GM12878 (cell line): ENCODE measurements at regions not wholly inside any gene's neighbourhood (a gene's known extent, or its start where the extent isn't known, plus 50 kb on each side); places are given as distances from the start of the nearest gene placed in this dataset.

Source experiments
- ATAC-seq: fragments of 200-7000 bp; cut with Tn5 transposase; 3 replicates; pipeline ENCODE4 v1.9.1; 2020; ENCODE audit warnings: mild to moderate bottlenecking, moderate library complexity
- BruUV-seq: library from RNA; stranded (reverse); fragments of 400-500 nt; replicated peaks from 2 replicates; lab custom pipeline; 2021; lab: Mats Ljungman, UMichigan
- CTCF ChIA-PET: fragments of 300-600 bp; sonication (Branson Sonifier 250); formaldehyde crosslinking; extraction: SDS; loops from one replicate; lab custom pipeline; 2021; ENCODE audit warnings: inconsistent platforms; lab: Yijun Ruan, JAX
- POLR2A ChIA-PET: fragments of 350-600 bp; formaldehyde crosslinking; extraction: SDS; loops from one replicate; lab custom pipeline; 2021; ENCODE audit warnings: inconsistent platforms; lab: Charles Lee
- RAD21 ChIA-PET: fragments of 300-600 bp; sonication (Branson Sonifier 250); formaldehyde crosslinking; loops from one replicate; lab custom pipeline; 2023; ENCODE audit warnings: antibody characterized with exemption; ENCODE audit not compliant: unreplicated experiment; lab: Charles Lee
- SMC1A ChIA-PET: fragments of 300-600 bp; sonication (Branson Sonifier 250); formaldehyde crosslinking; loops from one replicate; lab custom pipeline; 2023; ENCODE audit not compliant: unreplicated experiment, uncharacterized antibody; lab: Charles Lee
- DNase-seq: peaks from one replicate; pipeline ENCODE4 v3.0.0-alpha.2; 2011; ENCODE audit warnings: low read depth, low spot score
- FAIRE-seq: peaks from 3 replicates; lab custom pipeline; 2011; peaks lifted over from hg19 to GRCh38; lab: Jason Lieb, UNC
- H2AFZ ChIP-seq: 2 replicates; pipeline ENCODE4 v1.6.0; 2011; ENCODE audit warnings: low read depth, low read length, control low read depth; ENCODE audit not compliant: control insufficient read depth
- H3K27ac ChIP-seq: 2 replicates; pipeline ENCODE4 v1.5.1; 2011; ENCODE audit warnings: control low read depth; ENCODE audit not compliant: control insufficient read depth, insufficient read depth
- H3K27me3 ChIP-seq, 2 experiments: replicated peaks in 1 of 2; 2 replicates each; pipeline versions ENCODE4 v1.6.0 to v1.6.1; 2011; ENCODE audit warnings: low read length in 1 of 2; ENCODE audit not compliant: control insufficient read depth in 2 of 2, insufficient read depth in 2 of 2
- H3K36me3 ChIP-seq, 2 experiments: 2 replicates each; pipeline ENCODE4 v1.5.1; 2011; ENCODE audit warnings: low read length in 1 of 2; ENCODE audit not compliant: control insufficient read depth in 2 of 2, insufficient read depth in 2 of 2
- H3K4me1 ChIP-seq: 2 replicates; pipeline ENCODE4 v1.6.1; 2011; ENCODE audit warnings: mild to moderate bottlenecking, low read length, moderate library complexity, mixed read lengths; ENCODE audit not compliant: control insufficient read depth, insufficient read depth
- H3K4me2 ChIP-seq: 2 replicates; pipeline ENCODE4 v1.6.0; 2011; ENCODE audit warnings: control low read depth; ENCODE audit not compliant: control insufficient read depth, insufficient read depth
- H3K4me3 ChIP-seq: fragments of 200-600 bp; sonication (generic); 2 replicates; pipeline ENCODE4 v1.5.1; 2016
- H3K79me2 ChIP-seq: 2 replicates; pipeline ENCODE4 v1.6.0; 2011; ENCODE audit warnings: low read length; ENCODE audit not compliant: control insufficient read depth, insufficient read depth
- H3K9ac ChIP-seq: 2 replicates; pipeline ENCODE4 v1.8.0; 2011; ENCODE audit warnings: low read length, control low read depth, mixed read lengths; ENCODE audit not compliant: control insufficient read depth, insufficient read depth
- H3K9me3 ChIP-seq: replicated peaks from 3 replicates; pipeline ENCODE4 v1.5.1; 2011; ENCODE audit warnings: mild to moderate bottlenecking, low read length; ENCODE audit not compliant: control insufficient read depth, insufficient read depth
- H4K20me1 ChIP-seq: 2 replicates; pipeline ENCODE4 v1.6.0; 2011; ENCODE audit not compliant: control insufficient read depth, insufficient read depth
- ASH2L ChIP-seq: fragments of 300-600, 200-600 bp; sonication (generic); IDR thresholded peaks from 2 replicates; pipeline ENCODE4 v1.6.1; 2017; ENCODE audit warnings: low read depth, mild to moderate bottlenecking, borderline replicate concordance
- BMI1 ChIP-seq: fragments of 450-650 bp; IDR thresholded peaks from 2 replicates; pipeline ENCODE4 v1.6.1; 2016; ENCODE audit warnings: mild to moderate bottlenecking, moderate library complexity, borderline replicate concordance
- CEBPB ChIP-seq, 2 experiments: fragments of 150-350 bp in 1 of 2; IDR thresholded peaks; 2 replicates each; pipeline ENCODE4 v1.6.1; 2012 to 2014; ENCODE audit warnings: low read depth in 2 of 2, low read length in 2 of 2, borderline replicate concordance in 1 of 2, inconsistent platforms in 1 of 2
- GABPA ChIP-seq: IDR thresholded peaks from 2 replicates; pipeline ENCODE4 v1.6.1; 2014; ENCODE audit warnings: antibody characterized with exemption, low read depth, mild to moderate bottlenecking, inconsistent platforms
- HDAC2 ChIP-seq: fragments of 200-600 bp; sonication (generic); IDR thresholded peaks from 2 replicates; pipeline ENCODE4 v1.6.1; 2017
- JUNB ChIP-seq: IDR thresholded peaks from 2 replicates; pipeline ENCODE4 v1.6.1; 2016; ENCODE audit warnings: antibody characterized with exemption, mild to moderate bottlenecking
- MTA2 ChIP-seq: fragments of 450-650 bp; IDR thresholded peaks from 2 replicates; pipeline ENCODE4 v1.6.1; 2016; ENCODE audit warnings: low read depth, mild to moderate bottlenecking, moderate library complexity
- PAX8 ChIP-seq: fragments of 450-650 bp; IDR thresholded peaks from 2 replicates; pipeline ENCODE4 v1.6.1; 2017; ENCODE audit warnings: mild to moderate bottlenecking, moderate library complexity
- RAD51 ChIP-seq: fragments of 450-650 bp; IDR thresholded peaks from 2 replicates; pipeline ENCODE4 v1.6.1; 2016; ENCODE audit warnings: moderate library complexity, mild to moderate bottlenecking, inconsistent platforms
- RCOR1 ChIP-seq: conservative IDR thresholded peaks from 2 replicates; pipeline ENCODE4 v1.6.1; 2012; ENCODE audit warnings: low read depth, low read length, improper control_type of control experiment
- RELA ChIP-seq: fragments of 450-650 bp; IDR thresholded peaks from 2 replicates; pipeline ENCODE4 v1.8.0; 2014; ENCODE audit warnings: borderline replicate concordance; ENCODE audit not compliant: partially characterized antibody
- RFX5 ChIP-seq: IDR thresholded peaks from 2 replicates; pipeline ENCODE4 v1.6.1; 2011; ENCODE audit warnings: low read depth, low read length, improper control_type of control experiment
- SMAD1 ChIP-seq: fragments of 450-650 bp; IDR thresholded peaks from 2 replicates; pipeline ENCODE4 v1.6.1; 2018; ENCODE audit warnings: mild to moderate bottlenecking, low read depth; ENCODE audit not compliant: partially characterized antibody
- WGBS: methylation state at CpG from one replicate; pipeline ENCODE4 v1.1.6; 2016; ENCODE audit warnings: low lambda C conversion rate; ENCODE audit not compliant: insufficient replicate concordance, insufficient coverage; ENCODE audit errors: missing lambda C conversion rate; 5-methylcytosine and 5-hydroxymethylcytosine counted together
- in situ Hi-C: fragments of 300-500 bp; cut with MboI; formaldehyde crosslinking; loops from 9 replicates; pipeline ENCODE4 v1.14.3; 2018; ENCODE audit warnings: mixed read lengths
- intact Hi-C: fragments of 100-400 bp; cut with micrococcal nuclease; formaldehyde crosslinking; loops from one replicate; pipeline ENCODE4 v1.14.2; 2022; ENCODE audit not compliant: unreplicated experiment
- TF ChIP-seq, protein P1 (sequence below): fragments of 450-650 bp; IDR thresholded peaks from 2 replicates; pipeline ENCODE4 v1.6.1; 2014; ENCODE audit warnings: mild to moderate bottlenecking
- TF ChIP-seq, protein P2 (sequence below): IDR thresholded peaks from 2 replicates; pipeline ENCODE4 v1.6.1; 2012; ENCODE audit warnings: low read depth, low read length, improper control_type of control experiment
- TF ChIP-seq, protein P3 (sequence below): fragments of 450-650 bp; IDR thresholded peaks from 2 replicates; pipeline ENCODE4 v1.6.1; 2016; ENCODE audit warnings: mild to moderate bottlenecking

DNA sequence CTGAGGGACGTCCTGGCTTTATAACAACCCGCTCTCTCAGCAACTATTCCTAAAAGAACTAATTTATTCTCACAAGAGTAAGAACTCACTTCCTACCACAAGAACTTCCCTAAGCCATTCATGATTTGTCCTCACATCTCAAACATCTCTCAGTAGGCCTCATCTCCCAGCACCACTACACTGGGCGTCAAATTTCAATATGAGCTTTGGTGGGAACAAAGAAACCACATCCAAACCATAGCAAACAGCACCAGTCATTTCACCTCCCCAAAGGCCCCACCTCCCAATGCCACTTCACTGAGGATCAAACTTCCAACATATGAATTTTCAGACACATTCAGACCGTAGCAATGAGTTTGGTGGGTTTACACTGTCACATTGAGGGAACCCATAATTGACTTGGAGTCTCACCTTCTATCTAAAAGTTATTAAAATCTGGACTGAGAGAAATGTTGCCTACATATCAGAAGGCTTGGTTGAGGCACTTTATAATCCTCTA is 116.4 kb upstream of the AGBL1 start:
- H3K4me1 ChIP-seq: no peaks in the 10 kb centered on the region
- no peak overlapping the region for H3K9ac ChIP-seq
- BruUV-seq: no TSS peak
- 50% methylated on average over 4 of the region's 4 CpGs for WGBS
- POLR2A ChIA-PET: no interaction called here
- H3K4me3 ChIP-seq: no peak overlapping the region
- FAIRE-seq (no peak), ATAC-seq (no peak), DNase-seq (no peak)
- TF ChIP-seq GABPA: no peak
- no peak for TF ChIP-seq BMI1
- no peak for TF ChIP-seq RELA
- TF ChIP-seq RAD51: no peak
- TF ChIP-seq SMAD1: no peak
- no peak for TF ChIP-seq MTA2
- TF ChIP-seq, protein P1, sequence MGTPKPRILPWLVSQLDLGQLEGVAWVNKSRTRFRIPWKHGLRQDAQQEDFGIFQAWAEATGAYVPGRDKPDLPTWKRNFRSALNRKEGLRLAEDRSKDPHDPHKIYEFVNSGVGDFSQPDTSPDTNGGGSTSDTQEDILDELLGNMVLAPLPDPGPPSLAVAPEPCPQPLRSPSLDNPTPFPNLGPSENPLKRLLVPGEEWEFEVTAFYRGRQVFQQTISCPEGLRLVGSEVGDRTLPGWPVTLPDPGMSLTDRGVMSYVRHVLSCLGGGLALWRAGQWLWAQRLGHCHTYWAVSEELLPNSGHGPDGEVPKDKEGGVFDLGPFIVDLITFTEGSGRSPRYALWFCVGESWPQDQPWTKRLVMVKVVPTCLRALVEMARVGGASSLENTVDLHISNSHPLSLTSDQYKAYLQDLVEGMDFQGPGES: no peak
- no peak for TF ChIP-seq PAX8
- TF ChIP-seq, protein P2, sequence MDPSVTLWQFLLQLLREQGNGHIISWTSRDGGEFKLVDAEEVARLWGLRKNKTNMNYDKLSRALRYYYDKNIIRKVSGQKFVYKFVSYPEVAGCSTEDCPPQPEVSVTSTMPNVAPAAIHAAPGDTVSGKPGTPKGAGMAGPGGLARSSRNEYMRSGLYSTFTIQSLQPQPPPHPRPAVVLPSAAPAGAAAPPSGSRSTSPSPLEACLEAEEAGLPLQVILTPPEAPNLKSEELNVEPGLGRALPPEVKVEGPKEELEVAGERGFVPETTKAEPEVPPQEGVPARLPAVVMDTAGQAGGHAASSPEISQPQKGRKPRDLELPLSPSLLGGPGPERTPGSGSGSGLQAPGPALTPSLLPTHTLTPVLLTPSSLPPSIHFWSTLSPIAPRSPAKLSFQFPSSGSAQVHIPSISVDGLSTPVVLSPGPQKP: no peak
- TF ChIP-seq, protein P3, sequence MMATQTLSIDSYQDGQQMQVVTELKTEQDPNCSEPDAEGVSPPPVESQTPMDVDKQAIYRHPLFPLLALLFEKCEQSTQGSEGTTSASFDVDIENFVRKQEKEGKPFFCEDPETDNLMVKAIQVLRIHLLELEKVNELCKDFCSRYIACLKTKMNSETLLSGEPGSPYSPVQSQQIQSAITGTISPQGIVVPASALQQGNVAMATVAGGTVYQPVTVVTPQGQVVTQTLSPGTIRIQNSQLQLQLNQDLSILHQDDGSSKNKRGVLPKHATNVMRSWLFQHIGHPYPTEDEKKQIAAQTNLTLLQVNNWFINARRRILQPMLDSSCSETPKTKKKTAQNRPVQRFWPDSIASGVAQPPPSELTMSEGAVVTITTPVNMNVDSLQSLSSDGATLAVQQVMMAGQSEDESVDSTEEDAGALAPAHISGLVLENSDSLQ: no peak
- no peak for TF ChIP-seq ASH2L
- TF ChIP-seq RCOR1: no peak
- TF ChIP-seq HDAC2: no peak
- no peak for TF ChIP-seq CEBPB (IDR thresholded peaks at IDR 0.05; ENCODE audit: borderline replicate concordance in 1 of 2, low read depth in 2 of 2, low read length in 2 of 2)
- no peak for TF ChIP-seq RFX5
- no peak for TF ChIP-seq JUNB
- no peak overlapping the region for H3K4me2 ChIP-seq
- H3K27me3 ChIP-seq: no peaks in the 10 kb centered on the region; a peak in 1 of 4 replicates
- H3K36me3 ChIP-seq: no peaks in the 10 kb centered on the region
- RAD21 ChIA-PET: no interaction called here
- in situ Hi-C loops (no loop called here), intact Hi-C loops (no loop called here)
- H4K20me1 ChIP-seq: no peaks in the 10 kb centered on the region
- SMC1A ChIA-PET: no interaction called here
- H3K79me2 ChIP-seq: no peaks in the 10 kb centered on the region
- H3K27ac ChIP-seq: no peak overlapping the region
- H3K9me3 ChIP-seq: no peaks in the 10 kb centered on the region
- CTCF ChIA-PET: no interaction called here
- H2AFZ ChIP-seq: no peak overlapping the region
